GM21723 (cell line): ENCODE measurements at regions not wholly inside any gene's neighbourhood (a gene's known extent, or its start where the extent isn't known, plus 50 kb on each side); places are given as distances from the start of the nearest gene placed in this dataset.

ENCODE experiments used
- ATAC-seq: cut with Tn5 transposase; IDR thresholded peaks from one replicate; pipeline ENCODE4 v1.9.1; 2021; ENCODE audit warnings: mild to moderate bottlenecking, moderate library complexity; ENCODE audit not compliant: unreplicated experiment

- ATAC-seq = no peak
These were observed 280.9 kb downstream of the RPRM start for GRCh38 chr2:153197402-153198386.

- ATAC-seq = no peak
These were observed 282.0 kb downstream of the RPRM start for GRCh38 chr2:153196378-153197058.

GRCh38 chr2:153195342-153195741 lies 283.2 kb downstream of the RPRM start:
- ATAC-seq = no peak

- no peak for ATAC-seq
These were observed 289.3 kb downstream of the RPRM start for GRCh38 chr2:153189091-153189888.

- ATAC-seq = no peak
These were observed 298.8 kb downstream of the RPRM start for GRCh38 chr2:153179808-153180207.

- no peak for ATAC-seq
These were observed 309.0 kb downstream of the RPRM start for GRCh38 chr2:153169609-153170008.

GRCh38 chr2:153165021-153165420 lies 313.5 kb downstream of the RPRM start:
- ATAC-seq = no peak

GRCh38 chr2:153163055-153163454 lies 315.5 kb downstream of the RPRM start:
- ATAC-seq = no peak

GRCh38 chr2:153156743-153157142 lies 321.8 kb downstream of the RPRM start:
- no peak for ATAC-seq

GRCh38 chr2:153152036-153152435 lies 326.5 kb downstream of the RPRM start:
- no peak for ATAC-seq

GRCh38 chr2:153145470-153145978 lies 333.0 kb downstream of the RPRM start:
- ATAC-seq = no peak

- ATAC-seq = no peak
These were observed 335.0 kb downstream of the RPRM start for GRCh38 chr2:153143540-153143939.

- ATAC-seq = no peak
These were observed 338.1 kb downstream of the RPRM start for GRCh38 chr2:153140498-153140897.

- ATAC-seq = no peak
These were observed 339.7 kb downstream of the RPRM start for GRCh38 chr2:153138651-153139375.

GRCh38 chr2:153136216-153136615 lies 342.3 kb downstream of the RPRM start:
- ATAC-seq = no peak

- ATAC-seq = no peak
These were observed 343.8 kb downstream of the RPRM start for GRCh38 chr2:153134725-153135124.

GRCh38 chr2:153133716-153134115 lies 344.8 kb downstream of the RPRM start:
- ATAC-seq = no peak

GRCh38 chr2:153132418-153132817 lies 346.1 kb downstream of the RPRM start:
- no peak for ATAC-seq

- ATAC-seq = no peak
These were observed 363.4 kb downstream of the RPRM start for GRCh38 chr2:153115141-153115540.

GRCh38 chr2:153110486-153110885 lies 368.1 kb downstream of the RPRM start:
- ATAC-seq = no peak
